ENCODE measurements at regions not wholly inside any gene's neighbourhood (a gene's known extent, or its start where the extent isn't known, plus 50 kb on each side); places are given as distances from the start of the nearest gene placed in this dataset.

- DNase-seq: no peak
These were observed 513.9 kb upstream of the NR2F2 start for GRCh38 chr15:95816591-95816990.

DNA sequence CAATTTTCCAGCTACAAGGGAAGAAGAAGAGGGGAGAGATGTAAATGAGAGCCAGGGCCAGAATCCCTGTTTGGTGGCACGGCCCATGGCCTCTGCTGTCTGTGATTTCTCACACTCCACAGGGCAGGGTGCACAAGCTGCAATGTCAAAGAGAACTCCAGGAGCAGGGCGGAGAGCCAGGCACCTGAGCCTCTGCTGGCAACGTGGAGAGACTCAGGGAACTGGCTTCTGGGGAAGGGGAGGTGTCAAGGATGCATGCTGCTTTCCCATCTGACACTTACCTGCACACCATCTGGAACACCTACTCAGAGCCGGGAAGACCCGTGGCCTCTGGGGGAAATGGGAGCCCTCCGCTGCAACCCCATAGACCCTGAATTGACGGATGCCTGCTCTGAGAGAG lies 507.5 kb upstream of the NR2F2 start:
- DNase-seq: no peak

DNA sequence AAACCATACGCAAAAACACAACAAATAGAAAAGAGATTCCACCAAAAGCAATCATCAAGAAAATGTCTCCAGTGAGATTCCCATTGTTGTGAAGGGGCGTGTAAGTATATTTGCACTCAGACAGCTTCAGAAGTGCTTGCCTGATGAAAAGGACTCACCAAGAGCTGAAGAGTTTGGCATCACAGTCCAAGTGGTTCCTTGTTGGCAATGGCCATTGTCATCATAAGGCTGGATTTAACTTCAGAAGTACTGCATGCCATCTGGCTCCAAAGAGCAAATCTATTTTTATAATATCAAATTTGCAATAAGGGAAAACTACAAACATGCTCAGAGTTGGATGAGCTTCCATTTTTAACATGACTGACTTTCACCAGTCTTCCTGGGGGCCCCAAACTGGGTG lies 505.3 kb upstream of the NR2F2 start:
- no peak for DNase-seq

DNA sequence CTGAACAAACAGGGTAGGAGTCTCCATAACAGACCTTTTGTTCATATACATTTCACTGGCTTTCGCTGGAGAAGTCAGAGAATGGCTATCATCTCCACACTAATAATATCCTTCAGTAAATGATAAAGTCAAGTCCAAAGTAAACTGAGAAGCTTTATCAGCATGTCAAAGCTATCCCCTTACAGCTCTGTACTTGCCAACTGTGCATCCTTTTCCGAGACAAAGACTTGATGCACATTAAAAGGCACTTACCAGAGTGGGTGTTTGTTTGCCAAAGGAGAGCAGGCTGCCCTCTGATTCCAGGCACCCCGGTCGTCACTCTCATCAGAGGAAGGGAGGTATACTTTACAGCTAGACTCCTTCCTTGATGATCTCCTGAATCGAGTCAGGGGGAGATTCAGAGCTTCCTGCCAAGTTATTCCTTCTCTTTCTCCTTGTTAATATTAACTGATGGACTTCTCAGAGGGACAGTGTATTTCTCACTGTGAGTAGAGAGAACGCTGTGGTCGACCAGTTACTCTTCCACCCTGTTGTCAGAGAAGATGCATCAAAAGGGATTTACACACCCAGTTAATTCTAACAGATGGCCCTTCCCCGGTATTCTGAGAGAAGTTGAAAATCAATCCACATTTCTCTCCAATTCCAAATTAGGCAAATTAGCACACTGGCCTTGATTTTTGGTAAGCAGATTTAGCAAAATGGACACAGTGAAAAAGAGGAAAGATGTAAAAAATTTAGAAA lies 504.7 kb upstream of the NR2F2 start:
- no peak for DNase-seq

DNA sequence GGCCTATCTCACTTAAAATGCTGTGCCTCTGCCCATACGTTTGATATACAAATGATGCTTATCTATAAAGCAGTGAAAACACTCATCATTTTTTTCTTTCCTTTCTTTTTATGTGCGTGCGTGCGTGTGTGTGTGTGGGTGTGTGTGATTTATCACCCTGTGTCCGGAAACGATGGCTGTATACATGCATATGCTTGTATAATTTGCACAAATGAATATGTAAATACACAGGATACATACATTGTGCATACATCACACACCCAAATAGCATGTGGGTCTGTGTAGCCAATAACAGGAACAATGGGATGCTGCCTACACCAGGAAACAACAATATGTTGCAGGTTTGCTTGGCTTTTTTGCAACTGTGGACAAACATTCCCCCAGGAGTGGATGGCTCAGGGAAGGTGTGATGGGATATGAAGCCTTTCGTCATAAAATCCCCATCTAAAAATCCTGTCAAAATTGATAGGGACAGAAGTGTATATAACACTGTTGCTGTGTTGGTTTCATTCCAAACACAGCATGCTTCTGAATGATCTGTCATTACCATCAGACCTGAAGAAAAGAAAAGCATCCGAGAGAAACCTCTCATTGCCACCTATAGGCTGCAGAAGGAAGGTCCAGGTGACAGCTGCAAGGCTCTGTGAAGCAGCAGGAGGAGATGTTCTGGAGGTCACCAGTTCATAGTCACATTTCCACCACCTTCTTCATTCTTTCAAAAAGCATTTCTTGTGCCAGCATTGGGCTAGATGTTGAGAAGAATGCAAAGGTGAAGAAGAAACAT lies 503.9 kb upstream of the NR2F2 start:
- DNase-seq: no peak

GRCh38 chr15:95829062-95829461 lies 501.4 kb upstream of the NR2F2 start:
- no peak for DNase-seq

- no peak for DNase-seq
These were observed 500.2 kb upstream of the NR2F2 start for GRCh38 chr15:95830281-95830680.

GRCh38 chr15:95832668-95833067 lies 497.8 kb upstream of the NR2F2 start:
- DNase-seq: no peak

DNA sequence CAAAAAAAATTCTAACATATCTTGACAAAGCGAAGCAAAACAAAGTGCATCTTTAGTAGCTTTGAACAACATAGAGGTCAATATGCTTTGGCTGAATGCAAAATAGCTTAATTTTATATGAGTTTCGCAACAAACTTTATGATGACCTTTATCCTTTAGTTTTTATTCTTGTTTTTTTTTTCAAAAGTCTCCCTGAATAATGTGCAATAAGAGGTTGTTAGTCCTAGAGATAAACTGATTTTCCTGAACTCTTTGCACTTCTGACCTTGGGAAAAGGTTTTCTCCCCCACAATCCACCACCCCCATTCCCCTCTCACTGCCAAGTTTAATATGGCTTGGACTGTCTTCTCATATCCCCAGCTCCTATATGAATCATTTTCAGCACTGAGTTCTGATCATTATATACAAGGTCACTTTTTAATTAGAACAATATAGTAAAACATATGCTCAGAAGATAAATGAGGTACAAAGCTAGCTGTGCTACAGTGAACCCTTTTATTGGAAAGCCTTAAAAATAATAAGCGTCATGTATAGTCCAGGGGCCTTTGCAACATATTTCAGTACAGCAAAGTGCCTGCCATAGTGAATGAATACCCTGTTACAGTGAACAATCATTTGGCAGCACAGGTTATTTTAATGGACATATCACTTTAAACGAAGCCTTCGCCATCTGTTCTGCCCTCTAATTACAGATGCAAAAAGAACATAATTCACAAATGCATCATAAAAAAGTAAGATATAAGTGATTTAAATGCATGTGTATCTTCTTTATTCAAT lies 496.3 kb upstream of the NR2F2 start:
- DNase-seq: no peak

GRCh38 chr15:95836536-95836935 lies 494.0 kb upstream of the NR2F2 start:
- no peak for DNase-seq

DNA sequence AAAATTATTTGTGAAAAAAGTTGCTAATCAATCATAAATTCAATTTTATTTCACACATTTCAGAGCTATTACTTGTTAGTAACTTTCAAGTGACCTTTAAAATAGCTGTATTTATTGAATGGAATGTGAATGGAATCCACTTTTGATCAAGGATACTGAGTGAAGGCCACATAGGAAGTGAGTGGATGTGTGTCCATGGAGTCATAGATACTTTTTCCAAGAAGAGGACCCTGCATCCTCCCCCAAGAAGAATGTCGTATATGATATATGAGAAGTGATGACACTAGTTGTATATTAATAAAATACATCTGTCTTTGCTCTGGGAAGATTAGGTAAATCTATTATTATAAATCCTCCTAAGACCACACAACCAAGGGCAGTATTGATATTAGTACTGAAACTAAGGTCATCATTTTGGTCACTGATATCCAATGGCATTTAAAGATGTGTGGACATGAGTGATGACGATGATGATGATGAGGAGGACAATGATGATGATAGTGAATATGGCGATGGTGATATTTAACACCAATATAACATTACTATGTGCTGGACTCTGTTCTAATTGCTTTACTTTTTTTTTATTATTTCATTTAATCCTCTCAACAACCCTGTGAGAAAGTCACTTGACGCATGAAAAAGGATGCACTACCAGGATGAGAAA lies 493.0 kb upstream of the NR2F2 start:
- no peak for DNase-seq

DNA sequence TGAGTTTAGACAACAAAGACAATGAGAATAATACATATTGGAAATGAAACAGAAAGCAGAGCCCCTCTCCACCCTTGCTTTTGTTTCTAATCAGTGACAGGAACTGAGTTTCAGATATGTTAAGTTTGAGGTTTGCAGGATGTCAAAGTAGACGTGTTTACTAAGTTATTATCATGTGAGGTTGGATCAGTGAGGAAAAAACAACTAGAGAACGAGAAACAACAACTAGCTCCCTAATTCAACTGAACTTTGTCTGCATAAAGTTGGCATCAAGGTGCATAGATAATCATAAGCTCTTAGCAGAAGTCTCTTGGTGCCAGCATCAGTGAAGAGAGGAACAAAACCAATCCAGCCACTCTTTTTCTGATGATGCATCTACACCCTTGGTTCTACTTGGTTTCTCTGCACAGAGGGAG lies 491.1 kb upstream of the NR2F2 start:
- no peak for DNase-seq

- DNase-seq: no peak
These were observed 490.5 kb upstream of the NR2F2 start for GRCh38 chr15:95840004-95840403.

DNA sequence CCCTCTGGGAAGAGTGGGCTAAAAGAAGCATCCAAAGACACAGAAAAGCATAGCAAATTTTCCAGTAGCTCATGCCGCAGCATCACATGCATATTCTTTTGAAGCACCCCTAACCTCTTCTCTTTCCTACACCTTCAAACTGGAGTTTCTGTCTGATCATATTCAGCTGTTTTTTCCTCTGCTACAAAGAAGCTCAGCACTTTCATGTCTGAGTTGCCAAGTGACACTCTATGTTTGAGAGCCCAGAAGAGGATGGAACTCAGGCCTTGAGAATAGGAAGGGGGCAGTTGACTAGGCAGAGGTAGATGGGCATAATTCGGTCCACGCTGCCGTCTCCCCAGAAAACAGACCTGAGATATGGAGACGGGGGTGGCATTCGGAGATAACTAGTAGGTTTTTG lies 489.6 kb upstream of the NR2F2 start:
- DNase-seq: no peak

DNA sequence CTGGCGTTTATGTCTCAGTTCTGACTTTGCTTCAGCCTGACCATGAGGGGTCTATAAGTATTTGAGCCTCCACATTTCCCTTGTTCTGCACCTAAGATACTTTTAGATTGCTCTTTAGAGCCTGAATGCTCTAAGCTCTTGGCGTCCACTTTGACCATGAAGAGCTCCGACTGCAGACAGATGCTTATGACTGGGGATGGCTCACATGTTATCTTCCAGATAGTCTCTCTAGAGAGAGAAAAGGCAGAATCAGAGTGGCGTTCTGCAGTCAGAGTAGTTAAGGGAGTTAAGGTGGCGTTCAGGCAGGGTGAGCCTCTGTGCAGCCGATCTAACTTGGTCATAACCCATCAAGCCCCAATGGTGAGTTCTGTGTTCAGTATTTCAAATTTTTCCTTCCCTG lies 487.9 kb upstream of the NR2F2 start:
- no peak for DNase-seq

- no peak for DNase-seq
These were observed 487.1 kb upstream of the NR2F2 start for GRCh38 chr15:95843241-95843910.

DNA sequence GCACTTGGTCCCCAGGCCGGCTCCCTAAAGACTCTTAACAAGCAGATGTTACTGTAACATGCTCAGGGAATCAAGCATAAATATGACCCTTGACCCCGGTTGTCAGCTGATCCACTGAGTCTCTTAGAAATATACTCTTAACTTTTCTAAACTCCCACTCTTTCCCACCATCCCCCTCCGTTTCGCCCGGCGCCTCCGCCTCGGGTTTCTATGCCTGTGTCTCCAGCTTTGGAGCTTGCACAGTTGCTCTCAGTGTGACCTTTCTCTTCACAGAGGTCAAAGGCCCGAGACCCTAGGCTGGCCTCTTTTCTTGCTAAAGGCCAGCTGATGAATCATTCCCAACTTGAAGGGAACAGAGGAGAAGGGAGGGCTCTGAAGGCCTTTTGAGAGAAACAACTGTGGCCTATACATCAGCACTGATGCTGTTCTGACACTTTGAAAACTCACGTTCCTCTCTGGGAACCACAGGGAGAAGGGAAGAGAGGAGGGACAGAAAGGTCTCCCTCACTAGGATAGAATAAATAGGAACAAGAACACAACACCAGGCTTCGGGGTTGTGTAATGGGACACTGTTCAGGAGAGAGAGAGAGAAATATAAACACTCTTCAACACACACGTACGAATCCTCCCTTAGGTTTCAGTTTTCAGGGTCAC lies 484.5 kb upstream of the NR2F2 start:
- DNase-seq: no peak

DNA sequence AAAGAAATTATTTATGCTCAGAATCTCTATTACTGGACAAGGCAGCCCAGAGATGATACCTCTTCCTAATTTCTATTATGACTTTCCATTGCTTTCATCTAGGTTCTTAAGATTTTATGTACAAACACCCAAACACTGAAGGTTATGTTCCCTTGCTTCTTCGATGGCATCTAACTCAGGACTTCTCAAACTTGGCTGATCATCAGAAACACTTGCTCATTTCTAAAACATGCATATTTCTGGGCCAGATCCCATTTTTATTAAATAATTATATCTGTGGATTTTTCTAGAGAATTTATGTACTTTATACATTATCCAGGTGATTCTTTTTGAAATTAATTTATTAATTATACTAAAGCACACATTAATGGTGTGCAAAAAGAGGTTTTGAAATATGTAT lies 482.4 kb upstream of the NR2F2 start:
- DNase-seq: no peak

DNA sequence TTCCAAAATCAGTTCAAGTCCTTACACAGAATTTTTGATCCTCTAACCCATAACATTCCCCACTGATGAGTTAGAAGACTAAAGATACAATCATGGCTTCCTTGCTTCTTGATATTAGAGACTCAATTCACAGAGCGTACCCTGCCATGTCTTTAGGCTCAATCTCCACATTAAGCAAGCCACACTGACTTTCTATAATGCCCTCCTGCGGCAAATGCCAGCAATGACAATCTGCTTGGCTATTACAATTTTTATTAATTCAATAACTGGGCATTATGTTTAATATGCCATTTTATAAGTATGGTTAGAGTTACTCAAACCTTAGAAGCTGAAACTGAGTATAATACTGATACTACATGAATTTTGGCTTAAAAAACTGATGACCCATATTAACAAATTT lies 479.7 kb upstream of the NR2F2 start:
- DNase-seq: no peak

GRCh38 chr15:95853350-95853749 lies 477.1 kb upstream of the NR2F2 start:
- DNase-seq: no peak

DNA sequence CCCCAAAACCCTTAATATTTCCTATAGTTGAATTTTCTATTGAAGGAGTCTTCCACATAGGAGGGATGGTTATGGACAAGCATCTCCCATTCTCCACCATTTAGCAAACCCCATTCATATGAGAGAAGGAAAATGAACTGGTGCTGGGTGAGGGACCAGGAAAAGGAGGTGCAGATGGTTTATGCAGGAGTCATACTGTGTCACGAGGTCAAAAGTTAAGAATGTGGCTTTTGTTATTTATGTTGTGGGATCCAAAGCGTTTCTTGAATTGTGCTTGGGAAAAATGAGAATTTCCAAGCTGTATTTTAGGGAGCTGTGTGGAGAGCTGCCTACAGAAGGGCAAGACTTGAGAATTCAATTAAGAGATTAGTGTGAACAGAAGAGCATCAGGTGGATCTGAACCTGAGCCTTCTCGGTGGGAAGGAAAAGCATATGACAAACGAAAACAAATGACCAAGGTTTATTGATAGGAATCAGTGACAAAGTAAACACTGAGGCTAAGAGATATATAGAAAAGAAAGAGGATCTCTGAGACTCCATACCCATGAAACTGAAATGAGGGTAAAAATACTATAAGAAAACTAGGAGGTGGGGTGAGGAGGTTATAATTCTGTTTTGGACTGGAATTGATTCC lies 473.3 kb upstream of the NR2F2 start:
- no peak for DNase-seq

- no peak for DNase-seq
These were observed 472.7 kb upstream of the NR2F2 start for GRCh38 chr15:95857758-95858157.

Data from stimulated activated CD4-positive, alpha-beta T cell treated with anti-CD3 and anti-CD28 coated beads, Interleukin-4, amount 100 ng/mL, for 4 hours (primary cell).